Mucosa of rectum (tissue), 2 donors: ENCODE measurements at regions not wholly inside any gene's neighbourhood (a gene's known extent, or its start where the extent isn't known, plus 50 kb on each side); places are given as distances from the start of the nearest gene placed in this dataset.

Experiments used
- H3K27ac ChIP-seq, 2 donors: one replicate each; pipeline ENCODE4 v1.7.0; 2013; ENCODE audit warnings: inconsistent platforms in 2 of 2, low read depth in 2 of 2, low read length in 2 of 2
- H3K27me3 ChIP-seq, 2 donors: one replicate each; pipeline ENCODE4 v1.7.0; 2013; ENCODE audit warnings: low read length in 2 of 2; ENCODE audit not compliant: control insufficient read depth in 2 of 2, insufficient read depth in 2 of 2
- H3K36me3 ChIP-seq, 2 donors: one replicate each; pipeline ENCODE4 v1.7.0; 2013; ENCODE audit warnings: low read length in 2 of 2; ENCODE audit not compliant: control insufficient read depth in 2 of 2, insufficient read depth in 2 of 2
- H3K4me1 ChIP-seq, 2 donors: one replicate each; pipeline ENCODE4 v1.7.0; 2013; ENCODE audit warnings: low read length in 2 of 2, mild to moderate bottlenecking in 1 of 2; ENCODE audit not compliant: control insufficient read depth in 2 of 2, insufficient read depth in 2 of 2
- H3K4me3 ChIP-seq, 2 donors: one replicate each; pipeline ENCODE4 v1.7.0; 2013; ENCODE audit warnings: low read length in 2 of 2
- H3K9ac ChIP-seq, 2 donors: one replicate each; pipeline ENCODE4 v1.7.0; 2013; ENCODE audit warnings: low read length in 2 of 2, low read depth in 1 of 2, mild to moderate bottlenecking in 1 of 2
- H3K9me3 ChIP-seq, 2 donors: one replicate each; pipeline ENCODE4 v1.7.0; 2013; ENCODE audit warnings: low read length in 2 of 2; ENCODE audit not compliant: control insufficient read depth in 2 of 2
- donor health status: healthy.
- donor health status: Normal muscosa, but diverticular disease.

GRCh38 chr9:105043370-105043936 is 115.5 kb upstream of the ABCA1 start:
- Histone ChIP-seq H3K4me1 (no peaks in the 10 kb centered on the region), H3K9me3 (no peaks in the 10 kb centered on the region), H3K4me3 (no peak overlapping the region)

DNA sequence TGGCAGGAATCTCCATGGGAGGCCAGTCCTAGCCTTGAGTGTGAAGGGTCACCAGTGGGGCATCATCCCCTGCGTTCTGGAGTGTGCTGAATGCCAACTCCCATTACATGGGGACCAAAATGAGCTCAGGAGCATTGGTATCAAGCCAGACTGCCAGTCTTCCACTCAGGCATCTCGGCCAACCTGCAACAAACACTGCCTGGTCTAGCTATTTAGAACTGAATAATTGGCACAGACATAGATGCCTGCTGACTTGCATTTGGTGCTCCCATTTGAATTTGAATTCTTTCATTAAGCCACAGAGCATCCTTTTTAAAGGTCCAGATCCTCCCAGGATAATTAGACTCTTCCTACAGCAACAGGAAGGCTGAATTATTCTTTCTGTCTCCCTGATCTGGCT is 116.6 kb upstream of the ABCA1 start:
- no peaks in the 10 kb centered on the region for H3K9me3 ChIP-seq
- no peak overlapping the region for H3K4me3 ChIP-seq
- H3K27ac ChIP-seq, result no peak overlapping the region
- no peak overlapping the region for H3K9ac ChIP-seq
- no peaks in the 10 kb centered on the region for H3K27me3 ChIP-seq
- no peaks in the 10 kb centered on the region for H3K36me3 ChIP-seq
- H3K4me1 ChIP-seq, result no peaks in the 10 kb centered on the region

More at GRCh38 chr9:105043370-105043936, 115.5 kb upstream of the ABCA1 start:
- Histone ChIP-seq H3K9ac (no peak overlapping the region), H3K36me3 (no peaks in the 10 kb centered on the region), H3K27ac (no peak overlapping the region), H3K27me3 (no peaks in the 10 kb centered on the region)

DNA sequence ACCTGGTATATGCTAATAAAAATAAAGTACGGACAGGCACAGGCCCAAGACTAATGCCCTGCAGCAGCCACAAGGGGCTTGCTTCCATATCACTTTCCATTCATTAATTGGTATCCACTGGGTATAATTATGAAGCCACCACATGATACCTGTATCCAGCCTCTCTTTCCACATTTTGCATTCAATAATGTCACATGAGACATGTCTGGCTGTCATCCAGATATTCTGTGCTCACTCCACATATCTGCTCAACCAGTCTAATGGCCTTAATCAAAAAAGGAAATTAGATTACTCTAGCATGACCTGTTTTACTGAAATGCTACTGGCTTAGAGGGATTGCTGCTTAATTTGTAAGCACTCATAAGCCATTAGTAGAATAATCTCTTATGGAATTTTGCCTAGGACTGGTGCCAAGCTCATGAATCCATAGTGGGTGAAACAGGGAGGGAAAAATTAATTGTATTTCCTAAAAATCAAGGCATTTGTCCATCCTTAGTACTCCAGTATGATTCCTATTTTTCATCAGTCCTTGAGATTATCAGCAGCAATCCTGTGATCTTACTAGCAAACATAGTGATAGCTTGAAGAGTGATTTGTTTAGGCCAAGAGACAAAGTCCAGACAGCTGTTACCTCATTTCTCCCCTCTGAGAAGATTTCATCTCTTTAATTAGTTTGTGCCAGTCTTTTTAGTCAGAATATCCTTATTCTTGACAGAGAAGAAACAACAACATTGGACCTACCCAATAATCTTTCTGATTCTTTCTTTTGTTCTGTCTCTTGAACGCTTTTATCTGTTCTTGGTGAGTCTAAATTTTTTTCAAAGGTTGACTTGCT is 119.2 kb upstream of the ABCA1 start:
- Histone ChIP-seq H3K4me1 (no peaks in the 10 kb centered on the region), H3K36me3 (no peaks in the 10 kb centered on the region), H3K4me3 (no peak overlapping the region), H3K27me3 (no peaks in the 10 kb centered on the region), H3K9ac (no peak overlapping the region), H3K27ac (no peak overlapping the region), H3K9me3 (no peaks in the 10 kb centered on the region)

- Histone ChIP-seq H3K9ac (no peak overlapping the region), H3K27me3 (no peaks in the 10 kb centered on the region), H3K9me3 (no peaks in the 10 kb centered on the region), H3K36me3 (no peaks in the 10 kb centered on the region), H3K27ac (no peak overlapping the region), H3K4me3 (no peak overlapping the region), H3K4me1 (no peaks in the 10 kb centered on the region)
Measured at GRCh38 chr9:105047742-105048041, 119.7 kb upstream of the ABCA1 start.

GRCh38 chr9:105048331-105048730 is 120.4 kb upstream of the ABCA1 start:
- H3K9me3 ChIP-seq, result no peaks in the 10 kb centered on the region
- H3K36me3 ChIP-seq, result no peaks in the 10 kb centered on the region
- H3K9ac ChIP-seq, result no peak overlapping the region
- no peak overlapping the region for H3K27ac ChIP-seq
- no peaks in the 10 kb centered on the region for H3K27me3 ChIP-seq
- H3K4me3 ChIP-seq, result no peak overlapping the region
- H3K4me1 ChIP-seq, result no peaks in the 10 kb centered on the region

GRCh38 chr9:105050296-105050695 is 122.3 kb upstream of the ABCA1 start:
- no peaks in the 10 kb centered on the region for H3K36me3 ChIP-seq
- H3K27ac ChIP-seq, result no peak overlapping the region
- no peaks in the 10 kb centered on the region for H3K27me3 ChIP-seq
- no peaks in the 10 kb centered on the region for H3K4me1 ChIP-seq
- H3K9ac ChIP-seq, result no peak overlapping the region
- H3K9me3 ChIP-seq, result no peaks in the 10 kb centered on the region
- no peak overlapping the region for H3K4me3 ChIP-seq

DNA sequence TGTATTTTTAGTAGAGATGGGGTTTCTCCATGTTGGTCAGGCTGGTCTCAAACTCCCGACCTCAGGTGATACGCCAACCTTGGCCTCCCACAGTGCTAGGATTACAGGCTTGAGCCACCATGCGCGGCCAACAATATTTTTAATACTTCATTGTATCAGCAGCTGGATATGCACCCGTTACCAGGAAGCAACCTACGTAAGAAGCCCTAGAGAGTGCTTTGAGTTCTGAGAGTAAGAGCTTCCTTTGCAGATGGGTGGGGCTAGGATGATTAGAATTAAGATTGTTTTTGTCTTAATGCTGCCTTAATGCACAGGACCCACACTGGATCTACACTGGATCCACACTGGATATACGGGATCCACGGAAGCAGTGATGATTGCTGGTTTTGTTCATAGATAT is 123.9 kb upstream of the ABCA1 start:
- H3K9ac ChIP-seq, result no peak overlapping the region
- no peaks in the 10 kb centered on the region for H3K36me3 ChIP-seq
- no peak overlapping the region for H3K4me3 ChIP-seq
- H3K27ac ChIP-seq, result no peak overlapping the region
- H3K9me3 ChIP-seq, result no peaks in the 10 kb centered on the region
- H3K4me1 ChIP-seq, result no peaks in the 10 kb centered on the region
- no peaks in the 10 kb centered on the region for H3K27me3 ChIP-seq

DNA sequence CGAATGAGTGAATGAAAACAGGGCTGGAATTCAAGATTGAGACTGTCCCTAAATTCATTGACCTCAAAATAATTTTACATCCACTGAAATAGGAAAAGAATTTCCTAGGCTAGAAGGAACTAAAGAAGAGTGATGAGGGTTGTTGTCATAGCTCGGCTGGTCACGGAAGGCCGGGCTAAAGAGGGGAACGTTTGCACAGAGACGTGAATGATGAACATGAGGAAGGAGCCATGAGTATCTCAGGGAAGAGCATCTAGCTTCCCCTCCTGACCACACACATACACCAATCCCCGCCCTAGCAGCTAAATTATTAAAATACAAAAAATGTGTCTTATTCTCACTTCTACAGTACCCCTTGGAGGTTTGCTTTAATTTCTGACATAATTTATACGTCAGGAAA is 124.4 kb upstream of the ABCA1 start:
- Histone ChIP-seq H3K27ac (no peak overlapping the region), H3K36me3 (no peaks in the 10 kb centered on the region), H3K4me3 (no peak overlapping the region), H3K27me3 (no peaks in the 10 kb centered on the region), H3K4me1 (no peaks in the 10 kb centered on the region), H3K9ac (no peak overlapping the region), H3K9me3 (no peaks in the 10 kb centered on the region)

GRCh38 chr9:105053209-105053652 is 125.3 kb upstream of the ABCA1 start:
- H3K9ac ChIP-seq, result no peak overlapping the region
- no peaks in the 10 kb centered on the region for H3K27me3 ChIP-seq
- H3K36me3 ChIP-seq, result no peaks in the 10 kb centered on the region
- H3K27ac ChIP-seq, result no peak overlapping the region
- H3K4me3 ChIP-seq, result no peak overlapping the region
- no peaks in the 10 kb centered on the region for H3K4me1 ChIP-seq
- H3K9me3 ChIP-seq, result no peaks in the 10 kb centered on the region

- no peaks in the 10 kb centered on the region for H3K27me3 ChIP-seq
- no peak overlapping the region for H3K4me3 ChIP-seq
- no peak overlapping the region for H3K9ac ChIP-seq
- H3K27ac ChIP-seq, result no peak overlapping the region
- H3K4me1 ChIP-seq, result no peaks in the 10 kb centered on the region
- H3K9me3 ChIP-seq, result no peaks in the 10 kb centered on the region
- no peaks in the 10 kb centered on the region for H3K36me3 ChIP-seq
Measured at GRCh38 chr9:105054491-105054890, 126.5 kb upstream of the ABCA1 start.
